Prostate gland (tissue), 2 donors: ENCODE measurements at regions not wholly inside any gene's neighbourhood (a gene's known extent, or its start where the extent isn't known, plus 50 kb on each side); places are given as distances from the start of the nearest gene placed in this dataset.
A peak's percentile ranks its signal among the peaks of the same experiment; 100 is the strongest.

Experiments
- DNase-seq: peaks from one replicate; pipeline ENCODE4 v3.0.0-alpha.2; 2019; ENCODE audit warnings: low spot score
- H3K27ac ChIP-seq, 2 donors: fragments of 200-600 bp; sonication (generic); 2 replicates each; pipeline ENCODE4 v1.5.1; 2017 to 2019
- H3K27me3 ChIP-seq: fragments of 200-600 bp; sonication (generic); replicated peaks from 2 replicates; pipeline ENCODE4 v1.5.1; 2019; ENCODE audit not compliant: insufficient read depth
- H3K36me3 ChIP-seq, 2 donors: fragments of 200-600 bp; sonication (generic); 1 replicate in 1 of 2; 2 replicates in 1 of 2; pipeline versions ENCODE4 v1.5.1 to v1.8.1; 2017 to 2019
- H3K4me1 ChIP-seq: fragments of 200-600 bp; sonication (generic); replicated peaks from 2 replicates; pipeline ENCODE4 v1.5.1; 2019
- H3K4me3 ChIP-seq, 2 donors: fragments of 200-600 bp; sonication (generic); 2 replicates each; pipeline ENCODE4 v1.5.1; 2017 to 2019
- H3K9me3 ChIP-seq: fragments of 200-600 bp; sonication (generic); 2 replicates; pipeline ENCODE4 v1.5.1; 2017
- CTCF ChIP-seq, 4 experiments: fragments of 200-600 bp in 2 of 4; fragments of 450-650 bp in 2 of 4; sonication (generic) in 2 of 4; IDR thresholded peaks; 1 replicate in 3 of 4; 2 replicates in 1 of 4; pipeline ENCODE4 v1.5.1; 2016 to 2019; ENCODE audit warnings: antibody characterized with exemption in 4 of 4, mild to moderate bottlenecking in 2 of 4, moderate library complexity in 2 of 4
- POLR2A ChIP-seq: fragments of 450-650 bp; IDR thresholded peaks from one replicate; pipeline ENCODE4 v1.6.1; 2016; ENCODE audit warnings: antibody characterized with exemption, mild to moderate bottlenecking
- POLR2AphosphoS5 ChIP-seq: sonication (generic); formaldehyde crosslinking; IDR thresholded peaks from one replicate; pipeline ENCODE4 v1.6.1; 2017; ENCODE audit warnings: antibody characterized with exemption
- WGBS: methylation state at CpG from one replicate; pipeline ENCODE4 v1.1.5; 2018; 5-methylcytosine and 5-hydroxymethylcytosine counted together
- intact Hi-C: fragments of 100-400 bp; cut with DNase I; formaldehyde crosslinking; loops from one replicate; pipeline ENCODE4 v1.14.2; 2022

DNA sequence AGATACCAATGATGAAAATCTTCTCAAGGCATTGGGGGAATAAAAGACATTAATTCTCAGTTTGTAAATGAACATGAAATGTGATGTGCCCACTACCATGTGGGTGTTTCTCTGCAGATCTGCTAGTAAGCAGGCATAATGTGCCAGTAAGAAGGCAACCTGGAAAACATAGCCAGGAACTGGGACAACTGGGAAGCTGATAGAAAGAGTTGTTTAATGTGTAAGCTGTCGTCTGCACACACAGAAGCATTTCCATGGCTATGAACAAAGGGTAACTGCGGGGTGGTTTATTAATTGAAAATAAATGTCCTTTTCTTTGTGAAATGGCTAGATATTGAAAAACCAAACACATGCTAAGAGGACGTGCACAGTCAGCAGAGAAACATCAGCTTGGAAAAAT lies 52.0 kb downstream of the ZC3H11B start:
- intact Hi-C loops, result loop anchor here (10.0 kb wide), 2 partner anchors 254 to 876 kb away; no protein-coding TSS in a partner anchor
- H3K4me3 ChIP-seq, result no peak overlapping the region
- 62% methylated on average over 3 of the region's 3 CpGs for WGBS
- H3K36me3 ChIP-seq, result no peaks in the 10 kb centered on the region
- no peaks in the 10 kb centered on the region for H3K27me3 ChIP-seq
- no peaks in the 10 kb centered on the region for H3K9me3 ChIP-seq
- no peak for DNase-seq
- H3K27ac ChIP-seq, result no peak overlapping the region
- H3K4me1 ChIP-seq, result peaks cover 5% of the 10 kb centered on the region
- TF ChIP-seq POLR2A (no peak), CTCF (IDR thresholded peaks at IDR 0.05) (no peak), POLR2AphosphoS5 (no peak)

- Histone ChIP-seq H3K27ac (no peak overlapping the region), H3K4me1 (peaks cover 5% of the 10 kb centered on the region), H3K36me3 (no peaks in the 10 kb centered on the region), H3K27me3 (no peaks in the 10 kb centered on the region), H3K4me3 (no peak overlapping the region), H3K9me3 (no peaks in the 10 kb centered on the region)
- no peak for DNase-seq
- WGBS, result 93% methylated on average over 4 of the region's 4 CpGs
- no peak for TF ChIP-seq CTCF (IDR thresholded peaks at IDR 0.05)
- no peak for TF ChIP-seq POLR2AphosphoS5
- no peak for TF ChIP-seq POLR2A
- intact Hi-C loops, result loop anchor here (10.0 kb wide), 5 partner anchors 255 to 875 kb away; no protein-coding TSS in a partner anchor
Measured at GRCh38 chr1:219559899-219560298, 53.0 kb downstream of the ZC3H11B start.

DNA sequence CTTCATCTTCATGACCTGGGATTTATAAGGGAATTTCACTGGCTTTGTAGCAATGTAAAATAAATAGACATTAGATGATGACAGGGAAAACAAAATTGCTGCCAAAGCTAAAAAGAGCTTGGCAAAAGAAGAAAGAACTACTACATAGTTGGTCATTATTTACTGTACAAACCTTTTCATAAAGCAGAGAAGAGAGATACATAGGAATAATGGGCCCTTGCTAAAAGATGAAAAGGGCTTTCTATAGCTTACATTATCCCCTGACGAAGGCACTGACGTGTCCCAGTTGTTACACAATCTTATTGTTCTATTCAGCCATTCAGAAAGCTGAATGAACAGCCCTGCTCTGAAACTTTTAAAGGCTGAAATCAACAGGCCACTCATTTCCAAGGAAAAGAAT lies 57.1 kb downstream of the ZC3H11B start:
- 4% methylated on average over 2 of the region's 2 CpGs for WGBS
- H3K36me3 ChIP-seq, result no peaks in the 10 kb centered on the region
- TF ChIP-seq POLR2AphosphoS5 (peak; percentile 68), CTCF (IDR thresholded peaks at IDR 0.05) (no peak)
- no peak overlapping the region for H3K4me3 ChIP-seq
- no peaks in the 10 kb centered on the region for H3K9me3 ChIP-seq
- H3K27ac ChIP-seq, result peak overlapping the region; percentile 45 to 59
- peak; percentile 29 for DNase-seq
- peaks cover 5% of the 10 kb centered on the region for H3K4me1 ChIP-seq
- no peaks in the 10 kb centered on the region for H3K27me3 ChIP-seq
- intact Hi-C loops, result loop anchor here (10.0 kb wide), 3 partner anchors 261 to 731 kb away; no protein-coding TSS in a partner anchor

DNA sequence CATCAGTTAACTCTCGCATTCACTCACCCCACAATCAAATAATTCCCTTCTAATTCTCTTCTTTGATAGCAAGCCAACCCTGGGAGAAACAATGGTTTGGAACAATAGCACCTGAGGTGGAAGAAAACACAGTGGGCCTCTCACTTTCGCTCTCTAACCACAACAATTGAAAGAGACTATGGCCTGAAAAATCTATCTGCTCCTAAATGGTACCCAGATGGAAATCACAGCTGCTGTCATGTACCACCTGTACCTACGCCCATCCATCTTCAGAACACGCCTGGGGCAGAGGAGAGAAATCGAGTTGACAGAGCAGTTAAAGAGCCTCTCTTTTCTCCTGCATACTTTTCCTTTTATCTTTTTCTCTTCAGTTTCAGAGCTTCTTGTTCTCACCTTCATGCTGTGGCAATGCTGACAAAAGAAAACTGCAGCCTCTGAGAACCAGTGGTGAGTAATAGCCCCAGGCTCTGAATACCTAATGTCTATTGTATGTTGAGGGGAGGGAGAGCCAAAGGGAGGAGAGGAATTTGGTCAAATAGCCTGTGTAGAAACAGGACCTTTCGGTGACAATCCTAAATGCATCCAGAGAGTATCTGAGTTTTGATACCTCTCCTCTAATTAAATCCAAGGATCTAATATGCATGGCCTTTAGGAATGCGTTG lies 57.7 kb downstream of the ZC3H11B start:
- WGBS, result 39% methylated on average over 7 of the region's 7 CpGs
- peak overlapping the region; percentile 45 to 59 for H3K27ac ChIP-seq
- intact Hi-C loops, result loop anchor here (10.0 kb wide), 3 partner anchors 260 to 730 kb away; no protein-coding TSS in a partner anchor
- no peak overlapping the region for H3K4me3 ChIP-seq
- no peaks in the 10 kb centered on the region for H3K9me3 ChIP-seq
- TF ChIP-seq CTCF (IDR thresholded peaks at IDR 0.05) (no peak), POLR2A (no peak), POLR2AphosphoS5 (no peak)
- peak; percentile 7 for DNase-seq
- peaks cover 5% of the 10 kb centered on the region for H3K4me1 ChIP-seq
- no peaks in the 10 kb centered on the region for H3K27me3 ChIP-seq
- no peaks in the 10 kb centered on the region for H3K36me3 ChIP-seq
